Vagina (tissue), 2 donors: ENCODE measurements at regions not wholly inside any gene's neighbourhood (a gene's known extent, or its start where the extent isn't known, plus 50 kb on each side); places are given as distances from the start of the nearest gene placed in this dataset.

Source experiments
- DNase-seq, 2 donors: peaks; one replicate each; pipeline ENCODE4 v3.0.0-alpha.2; 2017; ENCODE audit errors: extremely low spot score in 2 of 2
- H3K27ac ChIP-seq: fragments of 200-600 bp; sonication (generic); one replicate; pipeline ENCODE4 v1.5.1; 2019
- H3K27me3 ChIP-seq: fragments of 200-600 bp; sonication (generic); one replicate; pipeline ENCODE4 v1.5.1; 2019
- H3K36me3 ChIP-seq, 2 donors: fragments of 200-600 bp; sonication (generic); one replicate each; pipeline ENCODE4 v1.5.1; 2017 to 2019
- H3K4me1 ChIP-seq: fragments of 200-600 bp; sonication (generic); one replicate; pipeline ENCODE4 v1.5.1; 2019
- H3K4me3 ChIP-seq, 2 donors: fragments of 200-600 bp; sonication (generic); 1 replicate in 1 of 2; 2 replicates in 1 of 2; pipeline ENCODE4 v1.5.1; 2016 to 2019
- H3K9me3 ChIP-seq: fragments of 200-600 bp; sonication (generic); one replicate; pipeline ENCODE4 v1.5.1; 2019
- CTCF ChIP-seq, 3 experiments: fragments of 450-650 bp in 2 of 3; fragments of 200-600 bp in 1 of 3; sonication (generic) in 1 of 3; IDR thresholded peaks; one replicate each; pipeline ENCODE4 v1.5.1; 2017 to 2019; ENCODE audit warnings: antibody characterized with exemption in 3 of 3, mild to moderate bottlenecking in 2 of 3, moderate library complexity in 2 of 3
- POLR2A ChIP-seq, 2 donors: fragments of 450-650 bp; IDR thresholded peaks; one replicate each; pipeline ENCODE4 v1.6.1; 2017; ENCODE audit warnings: antibody characterized with exemption in 2 of 2, mild to moderate bottlenecking in 2 of 2, moderate library complexity in 2 of 2
- POLR2AphosphoS5 ChIP-seq, 2 donors: sonication (generic); formaldehyde crosslinking; IDR thresholded peaks; one replicate each; pipeline ENCODE4 v1.9.0; 2017; ENCODE audit warnings: antibody characterized with exemption in 2 of 2, mild to moderate bottlenecking in 2 of 2, low read depth in 1 of 2; ENCODE audit not compliant: insufficient read depth in 1 of 2
- intact Hi-C: fragments of 100-400 bp; cut with DNase I; formaldehyde crosslinking; loops from one replicate; pipeline ENCODE4 v1.15.1; 2023

GRCh38 chr2:239583171-239583878 lies 182.5 kb upstream of the HDAC4 start:
- H3K27ac ChIP-seq, result no peak overlapping the region
- intact Hi-C loops, result no loop called here
- H3K4me1 ChIP-seq, result no peaks in the 10 kb centered on the region
- TF ChIP-seq POLR2AphosphoS5 (IDR thresholded peaks at IDR 0.05; ENCODE audit: insufficient read depth in 1 of 2, low read depth in 1 of 2) (no peak), CTCF (IDR thresholded peaks at IDR 0.05) (no peak), POLR2A (IDR thresholded peaks at IDR 0.05) (no peak)
- no peaks in the 10 kb centered on the region for H3K9me3 ChIP-seq
- no peaks in the 10 kb centered on the region for H3K27me3 ChIP-seq
- H3K4me3 ChIP-seq, result no peak overlapping the region
- H3K36me3 ChIP-seq, result no peaks in the 10 kb centered on the region
- no peak for DNase-seq

GRCh38 chr2:239582476-239582875 lies 181.7 kb upstream of the HDAC4 start:
- Histone ChIP-seq H3K4me1 (no peaks in the 10 kb centered on the region), H3K9me3 (no peaks in the 10 kb centered on the region), H3K36me3 (no peaks in the 10 kb centered on the region), H3K27me3 (no peaks in the 10 kb centered on the region), H3K27ac (no peak overlapping the region), H3K4me3 (no peak overlapping the region)
- intact Hi-C loops, result no loop called here
- TF ChIP-seq CTCF (IDR thresholded peaks at IDR 0.05), result no peak
- DNase-seq, result no peak

- DNase-seq, result no peak
- TF ChIP-seq POLR2A (IDR thresholded peaks at IDR 0.05) (no peak), POLR2AphosphoS5 (IDR thresholded peaks at IDR 0.05; ENCODE audit: insufficient read depth in 1 of 2, low read depth in 1 of 2) (no peak), CTCF (IDR thresholded peaks at IDR 0.05) (no peak)
- intact Hi-C loops, result no loop called here
- Histone ChIP-seq H3K4me1 (no peaks in the 10 kb centered on the region), H3K36me3 (no peaks in the 10 kb centered on the region), H3K27ac (no peak overlapping the region), H3K4me3 (no peak overlapping the region), H3K27me3 (no peaks in the 10 kb centered on the region), H3K9me3 (no peaks in the 10 kb centered on the region)
Measured at GRCh38 chr2:239581352-239581901, 180.6 kb upstream of the HDAC4 start.

- no peaks in the 10 kb centered on the region for H3K9me3 ChIP-seq
- H3K4me1 ChIP-seq, result no peaks in the 10 kb centered on the region
- no peak for TF ChIP-seq POLR2AphosphoS5 (IDR thresholded peaks at IDR 0.05; ENCODE audit: insufficient read depth in 1 of 2, low read depth in 1 of 2)
- TF ChIP-seq POLR2A (IDR thresholded peaks at IDR 0.05), result no peak
- no peak for TF ChIP-seq CTCF (IDR thresholded peaks at IDR 0.05)
Measured at GRCh38 chr2:239580199-239580527, 179.3 kb upstream of the HDAC4 start.

GRCh38 chr2:239579524-239580198 lies 178.8 kb upstream of the HDAC4 start:
- TF ChIP-seq CTCF (IDR thresholded peaks at IDR 0.05), result no peak
- TF ChIP-seq POLR2AphosphoS5 (IDR thresholded peaks at IDR 0.05; ENCODE audit: insufficient read depth in 1 of 2, low read depth in 1 of 2), result no peak
- no peak for TF ChIP-seq POLR2A (IDR thresholded peaks at IDR 0.05)
- DNase-seq, result no peak
- Histone ChIP-seq H3K9me3 (no peaks in the 10 kb centered on the region), H3K4me1 (no peaks in the 10 kb centered on the region), H3K27me3 (no peaks in the 10 kb centered on the region), H3K36me3 (no peaks in the 10 kb centered on the region), H3K4me3 (no peak overlapping the region), H3K27ac (no peak overlapping the region)
- intact Hi-C loops, result no loop called here

More at GRCh38 chr2:239580199-239580527, 179.3 kb upstream of the HDAC4 start:
- Histone ChIP-seq H3K4me3 (no peak overlapping the region), H3K27me3 (no peaks in the 10 kb centered on the region), H3K27ac (no peak overlapping the region), H3K36me3 (no peaks in the 10 kb centered on the region)
- intact Hi-C loops, result no loop called here
- DNase-seq, result no peak
